ENCODE measurements at regions not wholly inside any gene's neighbourhood (a gene's known extent, or its start where the extent isn't known, plus 50 kb on each side); places are given as distances from the start of the nearest gene placed in this dataset.

DNA sequence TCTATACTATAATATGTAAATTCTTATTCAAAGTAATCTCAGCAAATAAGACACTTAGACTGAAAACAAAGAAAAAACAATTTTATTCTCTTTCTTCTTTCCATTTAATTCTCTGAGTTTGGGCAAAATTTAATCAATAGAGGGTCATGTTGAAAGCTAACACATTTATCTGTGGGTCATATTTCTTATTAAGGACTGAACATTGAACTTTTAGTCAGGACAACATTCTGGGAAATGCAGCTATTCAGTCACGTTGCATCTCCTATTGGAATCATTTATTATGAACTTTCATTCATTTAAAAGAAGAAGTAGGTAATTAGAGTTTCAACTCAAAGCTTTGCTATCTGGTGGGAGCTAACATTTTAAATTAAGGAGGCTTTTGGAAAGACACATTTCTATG, 372.5 kb downstream of the MAN2A1 start:
- Histone ChIP-seq H3K79me2 (ENCODE audit: control insufficient read depth, insufficient read depth, low read length) (no peaks in the 10 kb centered on the region), H4K20me1 (replicated peaks; ENCODE audit: control insufficient read depth, extremely low read depth, insufficient read depth, low read length) (no peaks in the 10 kb centered on the region), H3K27ac (ENCODE audit: insufficient read depth, low read depth, low read length) (no peak overlapping the region), H3K36me3 (ENCODE audit: control insufficient read depth in 2 of 2, extremely low read depth in 1 of 2, insufficient read depth in 2 of 2, low read length in 2 of 2) (no peaks in the 10 kb centered on the region), H3K9me3 (replicated peaks; ENCODE audit: control insufficient read depth, insufficient read depth, low read length) (no peaks in the 10 kb centered on the region), H3K9ac (replicated peaks; ENCODE audit: extremely low read depth, insufficient read depth, low read length) (no peak overlapping the region), H3K4me1 (ENCODE audit: control insufficient read depth, extremely low read depth, insufficient read depth, low read length) (no peaks in the 10 kb centered on the region), H2AFZ (ENCODE audit: low read depth, low read length) (no peak overlapping the region), H3K9me1 (replicated peaks; ENCODE audit: control insufficient read depth, extremely low read depth, insufficient read depth, low read length) (no peaks in the 10 kb centered on the region), H3K4me2 (ENCODE audit: insufficient read depth, low read length) (no peak overlapping the region), H3K27me3 (ENCODE audit: control insufficient read depth in 2 of 2, insufficient read depth in 2 of 2, low read length in 2 of 2) (no peaks in the 10 kb centered on the region), H3K4me3 (replicated peaks in 1 of 3; ENCODE audit: insufficient read depth in 1 of 3, low read depth in 1 of 3, low read length in 3 of 3) (no peak overlapping the region)
- DNase-seq (ENCODE audit: low read depth, low spot score), result no peak
- ChIA-PET CTCF (no interaction called here), POLR2A (no interaction called here)
- dilution Hi-C loops (cut with MboI; ENCODE audit: extremely low pct_ligation_motif_present, low sequenced_read_pairs), result no loop called here
- no TSS peak for BruUV-seq (replicated peaks)
- intact Hi-C loops (cut with micrococcal nuclease), result no loop called here
- TF ChIP-seq JUN (IDR thresholded peaks at IDR 0.05; ENCODE audit: borderline replicate concordance, insufficient read depth, insufficient read length, low read depth), result no peak
- TF ChIP-seq MAX (IDR thresholded peaks at IDR 0.05; ENCODE audit: insufficient read depth, insufficient read length), result no peak
- TF ChIP-seq GATA2 (IDR thresholded peaks at IDR 0.05; ENCODE audit: insufficient read depth, insufficient read length, low read depth, low read length), result no peak
- no peak for TF ChIP-seq POLR2AphosphoS5 (IDR thresholded peaks at IDR 0.05; ENCODE audit: insufficient read depth, low read depth, low read length)
- no peak for TF ChIP-seq FOS (IDR thresholded peaks at IDR 0.05; ENCODE audit: borderline replicate concordance, insufficient read depth, low read length)
- TF ChIP-seq, protein P1, sequence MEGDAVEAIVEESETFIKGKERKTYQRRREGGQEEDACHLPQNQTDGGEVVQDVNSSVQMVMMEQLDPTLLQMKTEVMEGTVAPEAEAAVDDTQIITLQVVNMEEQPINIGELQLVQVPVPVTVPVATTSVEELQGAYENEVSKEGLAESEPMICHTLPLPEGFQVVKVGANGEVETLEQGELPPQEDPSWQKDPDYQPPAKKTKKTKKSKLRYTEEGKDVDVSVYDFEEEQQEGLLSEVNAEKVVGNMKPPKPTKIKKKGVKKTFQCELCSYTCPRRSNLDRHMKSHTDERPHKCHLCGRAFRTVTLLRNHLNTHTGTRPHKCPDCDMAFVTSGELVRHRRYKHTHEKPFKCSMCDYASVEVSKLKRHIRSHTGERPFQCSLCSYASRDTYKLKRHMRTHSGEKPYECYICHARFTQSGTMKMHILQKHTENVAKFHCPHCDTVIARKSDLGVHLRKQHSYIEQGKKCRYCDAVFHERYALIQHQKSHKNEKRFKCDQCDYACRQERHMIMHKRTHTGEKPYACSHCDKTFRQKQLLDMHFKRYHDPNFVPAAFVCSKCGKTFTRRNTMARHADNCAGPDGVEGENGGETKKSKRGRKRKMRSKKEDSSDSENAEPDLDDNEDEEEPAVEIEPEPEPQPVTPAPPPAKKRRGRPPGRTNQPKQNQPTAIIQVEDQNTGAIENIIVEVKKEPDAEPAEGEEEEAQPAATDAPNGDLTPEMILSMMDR (IDR thresholded peaks at IDR 0.05; ENCODE audit: extremely low read depth in 1 of 2, insufficient read depth in 1 of 2, low read depth in 1 of 2, low read length in 2 of 2), result no peak
- no peak for TF ChIP-seq POLR2A (IDR thresholded peaks at IDR 0.05; ENCODE audit: low read depth, low read length)
- TF ChIP-seq EZH2 (IDR thresholded peaks at IDR 0.05; ENCODE audit: borderline replicate concordance, low read depth, low read length, severe bottlenecking), result no peak
- TF ChIP-seq MYC (IDR thresholded peaks at IDR 0.05; ENCODE audit: low read depth, low read length), result no peak
- no peak for FAIRE-seq

Data from endothelial cell of umbilical vein (primary cell).